ENCODE measurements at regions not wholly inside any gene's neighbourhood (a gene's known extent, or its start where the extent isn't known, plus 50 kb on each side); places are given as distances from the start of the nearest gene placed in this dataset.

DNA sequence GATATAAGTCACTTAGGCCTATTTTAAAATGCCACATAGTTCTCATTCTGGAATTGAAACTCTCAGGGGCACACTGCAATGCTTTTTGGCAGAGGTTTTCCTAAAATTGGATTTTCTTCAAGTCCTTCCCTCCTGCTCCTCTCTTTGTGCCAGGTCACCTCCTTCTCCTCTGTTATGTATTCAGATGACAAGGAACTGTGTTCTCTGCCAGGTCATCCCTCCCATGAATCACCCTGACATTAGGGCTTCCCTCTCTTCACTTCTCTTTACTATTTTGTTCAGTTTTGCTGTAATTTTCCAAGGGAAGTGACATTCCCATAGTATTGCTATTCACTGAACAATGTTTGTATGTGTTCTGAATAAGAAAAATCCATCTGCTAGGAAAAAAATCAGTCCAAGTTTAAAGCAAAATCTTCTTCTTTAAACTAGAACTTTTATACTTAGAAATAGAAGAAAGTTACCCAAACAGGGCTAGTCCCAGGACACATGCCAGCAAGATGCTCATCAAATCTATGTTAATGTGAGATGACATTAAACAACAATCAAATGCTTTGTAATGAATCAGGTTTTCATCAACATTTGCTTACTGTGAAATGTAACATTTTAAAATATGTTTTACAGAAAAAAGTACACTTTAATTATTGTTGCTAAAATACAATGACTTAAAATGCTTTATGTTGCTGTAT lies 461.1 kb downstream of the MMUT start:
- peak; percentile 67 for DNase-seq
- ChIA-PET POLR2A (ENCODE audit: unreplicated experiment) (no interaction called here), CTCF (no interaction called here)
- Histone ChIP-seq H3K4me1 (ENCODE audit: insufficient read depth, low read length) (peaks cover 12% of the 10 kb centered on the region), H2AFZ (ENCODE audit: low read length) (peak overlapping the region; percentile 13; the same call in 1 of the 2 replicates), H3K27me3 (ENCODE audit: low read length) (no peaks in the 10 kb centered on the region), H3K4me2 (ENCODE audit: low read length) (no peak overlapping the region), H3F3A (ENCODE audit: low read length, unreplicated experiment) (no peaks in the 10 kb centered on the region), H3K9me2 (replicated peaks; ENCODE audit: low read length) (no peaks in the 10 kb centered on the region), H3K79me2 (ENCODE audit: low read length) (no peaks in the 10 kb centered on the region), H3K9me3 (ENCODE audit: low read length) (no peaks in the 10 kb centered on the region), H3K4me3 (ENCODE audit: low read length) (no peak overlapping the region), H3K9ac (ENCODE audit: low read length) (no peak overlapping the region), H3K27ac (ENCODE audit: low read length) (peak overlapping the region; percentile 32; the same call in 1 of the 2 replicates), H3K36me3 (ENCODE audit: low read depth, low read length) (no peaks in the 10 kb centered on the region), H4K20me1 (ENCODE audit: low read length) (no peaks in the 10 kb centered on the region)
- TF ChIP-seq EZH2phosphoT487 (IDR thresholded peaks at IDR 0.05; ENCODE audit: borderline replicate concordance, low read length), result no peak
- no peak for TF ChIP-seq CTCF (conservative IDR thresholded peaks at IDR 0.05; ENCODE audit: low read depth, low read length)
- TF ChIP-seq EZH2 (IDR thresholded peaks at IDR 0.05; ENCODE audit: low read length, unreplicated experiment), result no peak
- BruUV-seq (replicated peaks), result no TSS peak
- ATAC-seq, result peak; percentile 96
- intact Hi-C loops (cut with micrococcal nuclease), result loop anchor here (1.0 kb wide), 1 partner anchor 175 kb away; no protein-coding TSS in a partner anchor

- Histone ChIP-seq H3K9me3 (ENCODE audit: low read length) (no peaks in the 10 kb centered on the region), H3K9ac (ENCODE audit: low read length) (no peak overlapping the region), H3K36me3 (ENCODE audit: low read depth, low read length) (no peaks in the 10 kb centered on the region), H3K4me1 (ENCODE audit: insufficient read depth, low read length) (peaks cover 12% of the 10 kb centered on the region), H3K27ac (ENCODE audit: low read length) (no peak overlapping the region), H3K79me2 (ENCODE audit: low read length) (no peaks in the 10 kb centered on the region), H3K4me2 (ENCODE audit: low read length) (no peak overlapping the region), H4K20me1 (ENCODE audit: low read length) (no peaks in the 10 kb centered on the region), H3K4me3 (ENCODE audit: low read length) (no peak overlapping the region), H3K27me3 (ENCODE audit: low read length) (no peaks in the 10 kb centered on the region), H2AFZ (ENCODE audit: low read length) (no peak overlapping the region), H3F3A (ENCODE audit: low read length, unreplicated experiment) (no peaks in the 10 kb centered on the region), H3K9me2 (replicated peaks; ENCODE audit: low read length) (no peaks in the 10 kb centered on the region)
- ChIA-PET CTCF (no interaction called here), POLR2A (ENCODE audit: unreplicated experiment) (no interaction called here)
- BruUV-seq (replicated peaks), result no TSS peak
- intact Hi-C loops (cut with micrococcal nuclease), result no loop called here
- no peak for ATAC-seq
- DNase-seq, result no peak
- TF ChIP-seq CTCF (conservative IDR thresholded peaks at IDR 0.05; ENCODE audit: low read depth, low read length), result no peak
- TF ChIP-seq EZH2 (IDR thresholded peaks at IDR 0.05; ENCODE audit: low read length, unreplicated experiment), result no peak
- TF ChIP-seq EZH2phosphoT487 (IDR thresholded peaks at IDR 0.05; ENCODE audit: borderline replicate concordance, low read length), result no peak
Measured at GRCh38 chr6:48998574-48998973, 464.5 kb downstream of the MMUT start.

DNA sequence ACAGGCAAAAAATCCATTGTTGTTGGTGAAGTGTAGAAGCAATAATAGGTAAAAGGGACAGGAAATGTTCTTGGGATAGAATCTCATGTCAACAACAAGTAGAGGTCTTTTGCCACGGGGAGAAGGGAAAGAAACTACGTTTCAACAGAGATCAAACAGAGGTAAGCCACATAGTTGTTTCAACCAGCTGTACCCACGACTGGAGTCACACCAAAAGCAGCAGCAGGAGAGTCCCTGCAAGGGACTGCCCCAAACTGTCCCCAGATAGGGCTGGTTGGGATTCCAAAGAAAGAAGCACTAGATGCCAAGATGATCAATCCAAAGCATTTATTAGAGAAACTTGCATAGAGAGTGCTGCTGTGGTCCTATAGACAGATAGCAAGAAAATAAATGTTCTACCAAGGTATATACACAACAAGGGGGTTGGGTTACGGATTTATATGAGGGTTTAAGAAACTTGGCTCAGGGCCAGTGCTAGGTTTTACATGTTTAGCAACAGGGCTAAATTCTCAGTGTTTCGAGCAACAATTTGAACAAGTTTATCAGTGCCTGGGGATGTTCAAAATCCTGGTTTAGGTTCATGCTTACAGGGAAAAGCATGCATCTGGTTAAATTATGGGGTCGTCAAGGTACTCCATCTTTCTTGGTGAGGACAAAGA lies 466.5 kb downstream of the MMUT start:
- H3K27ac ChIP-seq (ENCODE audit: low read length), result no peak overlapping the region
- H3F3A ChIP-seq (ENCODE audit: low read length, unreplicated experiment), result no peaks in the 10 kb centered on the region
- H3K9me2 ChIP-seq (replicated peaks; ENCODE audit: low read length), result no peaks in the 10 kb centered on the region
- POLR2A ChIA-PET (ENCODE audit: unreplicated experiment), result no interaction called here
- H3K4me2 ChIP-seq (ENCODE audit: low read length), result no peak overlapping the region
- DNase-seq (no peak), ATAC-seq (no peak)
- no peaks in the 10 kb centered on the region for H3K27me3 ChIP-seq (ENCODE audit: low read length)
- no peaks in the 10 kb centered on the region for H3K9me3 ChIP-seq (ENCODE audit: low read length)
- no peak overlapping the region for H3K9ac ChIP-seq (ENCODE audit: low read length)
- BruUV-seq (replicated peaks), result no TSS peak
- intact Hi-C loops (cut with micrococcal nuclease), result no loop called here
- peaks cover 2% of the 10 kb centered on the region for H3K4me1 ChIP-seq (ENCODE audit: insufficient read depth, low read length)
- H2AFZ ChIP-seq (ENCODE audit: low read length), result no peak overlapping the region
- H4K20me1 ChIP-seq (ENCODE audit: low read length), result no peaks in the 10 kb centered on the region
- no peak overlapping the region for H3K4me3 ChIP-seq (ENCODE audit: low read length)
- H3K79me2 ChIP-seq (ENCODE audit: low read length), result no peaks in the 10 kb centered on the region
- CTCF ChIA-PET, result no interaction called here
- H3K36me3 ChIP-seq (ENCODE audit: low read depth, low read length), result no peaks in the 10 kb centered on the region
- TF ChIP-seq CTCF (conservative IDR thresholded peaks at IDR 0.05; ENCODE audit: low read depth, low read length) (no peak), EZH2 (IDR thresholded peaks at IDR 0.05; ENCODE audit: low read length, unreplicated experiment) (no peak), EZH2phosphoT487 (IDR thresholded peaks at IDR 0.05; ENCODE audit: borderline replicate concordance, low read length) (no peak)

Data from PC-3 (cell line).